Fibroblast of the aortic adventitia (primary cell): ENCODE measurements at regions not wholly inside any gene's neighbourhood (a gene's known extent, or its start where the extent isn't known, plus 50 kb on each side); places are given as distances from the start of the nearest gene placed in this dataset.

Source experiments
- DNase-seq: peaks from one replicate; pipeline ENCODE4 v3.0.0-alpha.2; 2010; ENCODE audit warnings: low read depth
- H3K4me3 ChIP-seq: 2 replicates; pipeline ENCODE4 v1.5.1; 2011; ENCODE audit warnings: low read depth, mild to moderate bottlenecking, control low read depth, low read length, moderate library complexity
- CTCF ChIP-seq: IDR thresholded peaks from 2 replicates; pipeline ENCODE4 v1.5.1; 2011; ENCODE audit warnings: mild to moderate bottlenecking, low read length, control low read depth, inconsistent platforms; ENCODE audit not compliant: insufficient read depth

- no peak for DNase-seq
- H3K4me3 ChIP-seq = no peak overlapping the region
- TF ChIP-seq CTCF = no peak
Observed at GRCh38 chr10:47063858-47064257, 152.6 kb downstream of the PTPN20 start.

- DNase-seq = no peak
- TF ChIP-seq CTCF = no peak
Observed at GRCh38 chr10:47065903-47066302, 154.7 kb downstream of the PTPN20 start.

GRCh38 chr10:47067949-47068940 is 157.0 kb downstream of the PTPN20 start:
- TF ChIP-seq CTCF = no peak
- DNase-seq = no peak
- no peak overlapping the region for H3K4me3 ChIP-seq

More at GRCh38 chr10:47065903-47066302, 154.7 kb downstream of the PTPN20 start:
- no peak overlapping the region for H3K4me3 ChIP-seq

- no peak for DNase-seq
- no peak for TF ChIP-seq CTCF
- H3K4me3 ChIP-seq = no peak overlapping the region
Observed at GRCh38 chr10:47070541-47070940, 159.3 kb downstream of the PTPN20 start.

GRCh38 chr10:47071891-47072290 is 160.7 kb downstream of the PTPN20 start:
- DNase-seq = no peak
- no peak overlapping the region for H3K4me3 ChIP-seq
- TF ChIP-seq CTCF = no peak

GRCh38 chr10:47073967-47074366 is 162.7 kb downstream of the PTPN20 start:
- DNase-seq = no peak
- H3K4me3 ChIP-seq = no peak overlapping the region
- no peak for TF ChIP-seq CTCF
